ENCODE measurements at regions not wholly inside any gene's neighbourhood (a gene's known extent, or its start where the extent isn't known, plus 50 kb on each side); places are given as distances from the start of the nearest gene placed in this dataset.

DNA sequence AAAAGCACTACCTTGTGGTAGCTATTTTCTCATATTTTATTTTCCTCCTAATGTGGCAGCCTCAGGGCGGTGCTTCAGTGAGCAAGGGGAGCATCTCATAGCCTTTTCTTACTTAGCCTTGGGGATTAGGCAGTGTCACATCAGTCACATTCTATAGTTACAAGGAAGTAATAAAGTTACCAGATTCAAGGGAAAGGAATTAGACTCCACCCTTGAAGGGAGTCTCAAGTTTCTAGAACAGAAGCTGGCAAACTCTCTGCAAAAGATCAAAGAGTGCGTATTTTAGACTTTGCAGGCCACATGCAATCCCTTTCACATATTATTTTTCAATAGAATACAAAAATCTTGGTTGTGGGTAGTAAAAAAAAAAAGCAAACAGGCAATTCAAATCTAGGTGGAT is 350.4 kb downstream of the AMY1C start:
- no peak overlapping the region for H3K18ac ChIP-seq (ENCODE audit: low read length)
- H3K23ac ChIP-seq (ENCODE audit: low read length): no peak overlapping the region
- H3K79me1 ChIP-seq (ENCODE audit: low read length): no peaks in the 10 kb centered on the region
- no peak overlapping the region for H3K27ac ChIP-seq (ENCODE audit: low read depth, low read length)
- H3K9me3 ChIP-seq (ENCODE audit: insufficient read depth, low read depth, low read length): no peaks in the 10 kb centered on the region
- no peak overlapping the region for H3K4me3 ChIP-seq (ENCODE audit: low read depth, low read length)
- WGBS (ENCODE audit: extremely low coverage, insufficient coverage, insufficient read length): no CpG with 5 or more reads among the region's 2 CpGs
- no peak overlapping the region for H2BK5ac ChIP-seq (ENCODE audit: low read depth, low read length, poor library complexity)
- H3K14ac ChIP-seq (ENCODE audit: low read length): no peak overlapping the region
- H2AK5ac ChIP-seq (ENCODE audit: low read length): no peak overlapping the region
- H3K27me3 ChIP-seq (ENCODE audit: insufficient read depth, low read length): no peaks in the 10 kb centered on the region
- no peak overlapping the region for H3K4ac ChIP-seq (ENCODE audit: low read depth, low read length)
- H3K4me1 ChIP-seq (ENCODE audit: control insufficient read depth in 1 of 2, insufficient read depth in 2 of 2, low read length in 2 of 2): no peaks in the 10 kb centered on the region
- H4K12ac ChIP-seq (ENCODE audit: low read depth, low read length): no peak overlapping the region
- no peak overlapping the region for H4K91ac ChIP-seq (ENCODE audit: low read depth, low read length)
- no peak overlapping the region for H2BK120ac ChIP-seq (ENCODE audit: insufficient read depth, low read length, poor library complexity)
- H4K8ac ChIP-seq (ENCODE audit: low read depth, low read length): no peak overlapping the region
- no peak overlapping the region for H3K4me2 ChIP-seq (ENCODE audit: low read length)
- H3K79me2 ChIP-seq (ENCODE audit: control insufficient read depth, insufficient read depth, low read length, poor library complexity): no peaks in the 10 kb centered on the region
- no peak overlapping the region for H2BK12ac ChIP-seq (ENCODE audit: low read length)
- no peak overlapping the region for H3K9ac ChIP-seq (ENCODE audit: low read length)
- DNase-seq: no peak
- H2AFZ ChIP-seq (ENCODE audit: insufficient read depth, low read length, poor library complexity): no peak overlapping the region
- no peaks in the 10 kb centered on the region for H3K36me3 ChIP-seq (ENCODE audit: control insufficient read depth in 1 of 2, insufficient read depth in 2 of 2, low read length in 2 of 2)

DNA sequence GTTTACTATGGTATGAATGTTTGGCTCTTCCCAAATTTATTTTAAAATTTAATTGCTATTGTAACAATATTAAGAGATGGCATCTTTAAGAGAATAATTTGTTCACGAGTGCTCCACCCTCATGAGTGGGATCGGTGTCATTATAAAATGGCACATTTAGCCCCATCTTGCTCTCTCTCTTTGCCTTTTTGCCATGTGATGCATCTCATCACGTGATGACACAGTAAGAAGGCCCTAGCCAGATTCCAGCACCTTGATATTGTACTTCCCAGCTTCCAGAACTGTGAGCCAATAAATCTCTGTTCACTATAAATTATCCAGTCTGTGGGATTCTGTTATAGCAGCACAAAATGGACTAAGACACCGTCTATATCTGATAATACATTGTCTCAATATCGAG is 355.8 kb downstream of the AMY1C start:
- H2AFZ ChIP-seq (ENCODE audit: insufficient read depth, low read length, poor library complexity): no peak overlapping the region
- no peak for DNase-seq
- no peak overlapping the region for H2BK120ac ChIP-seq (ENCODE audit: insufficient read depth, low read length, poor library complexity)
- no peaks in the 10 kb centered on the region for H3K79me2 ChIP-seq (ENCODE audit: control insufficient read depth, insufficient read depth, low read length, poor library complexity)
- no peak overlapping the region for H3K4me3 ChIP-seq (ENCODE audit: low read depth, low read length)
- H4K12ac ChIP-seq (ENCODE audit: low read depth, low read length): no peak overlapping the region
- no peak overlapping the region for H2BK5ac ChIP-seq (ENCODE audit: low read depth, low read length, poor library complexity)
- H3K4me1 ChIP-seq (ENCODE audit: control insufficient read depth in 1 of 2, insufficient read depth in 2 of 2, low read length in 2 of 2): no peaks in the 10 kb centered on the region
- WGBS (ENCODE audit: extremely low coverage, insufficient coverage, insufficient read length): no CpG with 5 or more reads among the region's 5 CpGs
- no peaks in the 10 kb centered on the region for H3K79me1 ChIP-seq (ENCODE audit: low read length)
- H4K8ac ChIP-seq (ENCODE audit: low read depth, low read length): no peak overlapping the region
- H3K27me3 ChIP-seq (ENCODE audit: insufficient read depth, low read length): no peaks in the 10 kb centered on the region
- H3K23ac ChIP-seq (ENCODE audit: low read length): no peak overlapping the region
- no peaks in the 10 kb centered on the region for H3K9me3 ChIP-seq (ENCODE audit: insufficient read depth, low read depth, low read length)
- no peak overlapping the region for H3K4me2 ChIP-seq (ENCODE audit: low read length)
- H2BK12ac ChIP-seq (ENCODE audit: low read length): no peak overlapping the region
- H4K91ac ChIP-seq (ENCODE audit: low read depth, low read length): no peak overlapping the region
- H3K4ac ChIP-seq (ENCODE audit: low read depth, low read length): no peak overlapping the region
- no peak overlapping the region for H3K18ac ChIP-seq (ENCODE audit: low read length)
- H2AK5ac ChIP-seq (ENCODE audit: low read length): no peak overlapping the region
- no peak overlapping the region for H3K14ac ChIP-seq (ENCODE audit: low read length)
- H3K36me3 ChIP-seq (ENCODE audit: control insufficient read depth in 1 of 2, insufficient read depth in 2 of 2, low read length in 2 of 2): no peaks in the 10 kb centered on the region
- no peak overlapping the region for H3K9ac ChIP-seq (ENCODE audit: low read length)
- no peak overlapping the region for H3K27ac ChIP-seq (ENCODE audit: low read depth, low read length)

DNA sequence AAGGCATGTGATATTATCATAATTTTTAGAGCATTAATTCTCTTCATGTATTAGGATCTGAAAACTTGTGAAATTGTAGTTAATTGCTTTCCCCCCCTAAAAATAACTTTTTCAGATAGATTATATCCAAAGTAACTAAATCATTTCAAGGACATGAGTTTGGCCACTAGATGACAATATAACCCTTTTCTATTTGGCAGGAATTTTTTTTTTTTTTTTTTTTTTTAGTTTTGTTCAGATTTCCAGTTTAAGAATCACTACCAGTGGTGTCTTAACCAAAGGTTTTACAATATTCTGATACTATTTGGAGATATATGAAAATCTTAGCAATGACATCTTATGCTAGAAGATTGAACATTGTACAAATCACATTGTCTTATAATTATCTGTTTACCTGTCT is 370.8 kb downstream of the AMY1C start:
- H4K8ac ChIP-seq (ENCODE audit: low read depth, low read length): no peak overlapping the region
- no peaks in the 10 kb centered on the region for H3K79me2 ChIP-seq (ENCODE audit: control insufficient read depth, insufficient read depth, low read length, poor library complexity)
- no peak overlapping the region for H2BK12ac ChIP-seq (ENCODE audit: low read length)
- H3K79me1 ChIP-seq (ENCODE audit: low read length): no peaks in the 10 kb centered on the region
- H3K23ac ChIP-seq (ENCODE audit: low read length): no peak overlapping the region
- H4K91ac ChIP-seq (ENCODE audit: low read depth, low read length): no peak overlapping the region
- no peak overlapping the region for H4K12ac ChIP-seq (ENCODE audit: low read depth, low read length)
- peak in 1 of 2 donors; percentile 23 for DNase-seq
- no peak overlapping the region for H3K14ac ChIP-seq (ENCODE audit: low read length)
- no peaks in the 10 kb centered on the region for H3K36me3 ChIP-seq (ENCODE audit: control insufficient read depth in 1 of 2, insufficient read depth in 2 of 2, low read length in 2 of 2)
- no peak overlapping the region for H3K18ac ChIP-seq (ENCODE audit: low read length)
- no peak overlapping the region for H3K4me2 ChIP-seq (ENCODE audit: low read length)
- H3K27me3 ChIP-seq (ENCODE audit: insufficient read depth, low read length): no peaks in the 10 kb centered on the region
- H2BK5ac ChIP-seq (ENCODE audit: low read depth, low read length, poor library complexity): no peak overlapping the region
- no peaks in the 10 kb centered on the region for H3K4me1 ChIP-seq (ENCODE audit: control insufficient read depth in 1 of 2, insufficient read depth in 2 of 2, low read length in 2 of 2)
- no peak overlapping the region for H3K27ac ChIP-seq (ENCODE audit: low read depth, low read length)
- H3K9me3 ChIP-seq (ENCODE audit: insufficient read depth, low read depth, low read length): no peaks in the 10 kb centered on the region
- H2BK120ac ChIP-seq (ENCODE audit: insufficient read depth, low read length, poor library complexity): no peak overlapping the region
- H2AFZ ChIP-seq (ENCODE audit: insufficient read depth, low read length, poor library complexity): no peak overlapping the region
- no peak overlapping the region for H3K4me3 ChIP-seq (ENCODE audit: low read depth, low read length)
- H3K9ac ChIP-seq (ENCODE audit: low read length): no peak overlapping the region
- no peak overlapping the region for H3K4ac ChIP-seq (ENCODE audit: low read depth, low read length)
- H2AK5ac ChIP-seq (ENCODE audit: low read length): no peak overlapping the region

DNA sequence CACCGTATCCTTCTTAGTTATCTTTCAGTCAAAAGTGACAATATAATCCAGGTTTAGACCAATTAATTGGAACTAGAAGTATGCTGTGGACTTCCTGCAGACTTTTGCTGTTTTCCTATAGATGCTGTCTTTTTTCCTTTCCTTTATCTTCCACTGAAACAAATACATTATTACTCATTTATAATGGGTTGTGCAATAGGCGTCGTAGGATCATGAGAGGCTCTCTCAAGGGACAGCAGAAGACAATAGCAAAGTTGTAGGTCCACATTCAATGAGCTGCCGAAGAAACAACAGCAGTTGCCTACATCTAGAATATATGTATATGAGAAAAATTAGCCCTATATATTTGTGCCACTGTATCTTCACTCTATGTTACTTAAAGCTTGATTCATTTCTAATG is 371.6 kb downstream of the AMY1C start:
- DNase-seq: no peak
- no peak overlapping the region for H4K12ac ChIP-seq (ENCODE audit: low read depth, low read length)
- WGBS (ENCODE audit: extremely low coverage, insufficient coverage, insufficient read length): no CpG with 5 or more reads among the region's 4 CpGs

More for the DNA sequence above, 371.6 kb downstream of the AMY1C start:
- no peaks in the 10 kb centered on the region for H3K27me3 ChIP-seq (ENCODE audit: insufficient read depth, low read length)
- no peaks in the 10 kb centered on the region for H3K79me1 ChIP-seq (ENCODE audit: low read length)
- no peaks in the 10 kb centered on the region for H3K4me1 ChIP-seq (ENCODE audit: control insufficient read depth in 1 of 2, insufficient read depth in 2 of 2, low read length in 2 of 2)
- H3K14ac ChIP-seq (ENCODE audit: low read length): no peak overlapping the region
- H3K4me2 ChIP-seq (ENCODE audit: low read length): no peak overlapping the region
- H3K9me3 ChIP-seq (ENCODE audit: insufficient read depth, low read depth, low read length): no peaks in the 10 kb centered on the region
- H2BK12ac ChIP-seq (ENCODE audit: low read length): no peak overlapping the region
- no peak overlapping the region for H4K91ac ChIP-seq (ENCODE audit: low read depth, low read length)
- H4K8ac ChIP-seq (ENCODE audit: low read depth, low read length): no peak overlapping the region
- no peak overlapping the region for H3K23ac ChIP-seq (ENCODE audit: low read length)
- no peak overlapping the region for H3K18ac ChIP-seq (ENCODE audit: low read length)
- no peak overlapping the region for H3K27ac ChIP-seq (ENCODE audit: low read depth, low read length)
- H3K4ac ChIP-seq (ENCODE audit: low read depth, low read length): no peak overlapping the region
- H2BK120ac ChIP-seq (ENCODE audit: insufficient read depth, low read length, poor library complexity): no peak overlapping the region
- H2BK5ac ChIP-seq (ENCODE audit: low read depth, low read length, poor library complexity): no peak overlapping the region
- H3K4me3 ChIP-seq (ENCODE audit: low read depth, low read length): no peak overlapping the region
- H3K36me3 ChIP-seq (ENCODE audit: control insufficient read depth in 1 of 2, insufficient read depth in 2 of 2, low read length in 2 of 2): no peaks in the 10 kb centered on the region
- H3K79me2 ChIP-seq (ENCODE audit: control insufficient read depth, insufficient read depth, low read length, poor library complexity): no peaks in the 10 kb centered on the region
- H2AK5ac ChIP-seq (ENCODE audit: low read length): no peak overlapping the region
- no peak overlapping the region for H3K9ac ChIP-seq (ENCODE audit: low read length)
- no peak overlapping the region for H2AFZ ChIP-seq (ENCODE audit: insufficient read depth, low read length, poor library complexity)

All from trophoblast cell (in vitro differentiated cells and primary cell).